GM12878 (cell line): ENCODE measurements at regions not wholly inside any gene's neighbourhood (a gene's known extent, or its start where the extent isn't known, plus 50 kb on each side); places are given as distances from the start of the nearest gene placed in this dataset.

Experiments used
- CEBPB ChIP-seq, 2 experiments: fragments of 150-350 bp in 1 of 2; IDR thresholded peaks; 2 replicates each; pipeline ENCODE4 v1.6.1; 2012 to 2014; ENCODE audit warnings: low read depth in 2 of 2, low read length in 2 of 2, borderline replicate concordance in 1 of 2, inconsistent platforms in 1 of 2
- ESRRA ChIP-seq: IDR thresholded peaks from 2 replicates; pipeline ENCODE4 v1.6.1; 2012; ENCODE audit warnings: mild to moderate bottlenecking, low read length, improper control_type of control experiment
- EZH2 ChIP-seq: IDR thresholded peaks from 2 replicates; pipeline ENCODE4 v1.6.1; 2012; ENCODE audit warnings: low read depth, mild to moderate bottlenecking, control low read depth, inconsistent platforms, low read length, borderline replicate concordance; ENCODE audit not compliant: control insufficient read depth
- NFYB ChIP-seq: IDR thresholded peaks from 2 replicates; pipeline ENCODE4 v1.6.1; 2011; ENCODE audit warnings: low read depth, mild to moderate bottlenecking, low read length, improper control_type of control experiment, moderate library complexity; ENCODE audit not compliant: insufficient read depth
- TF ChIP-seq, protein P1 (sequence below): fragments of 450-650 bp; IDR thresholded peaks from 2 replicates; pipeline ENCODE4 v1.6.1; 2018; ENCODE audit warnings: borderline replicate concordance, mild to moderate bottlenecking; ENCODE audit not compliant: partially characterized antibody
- TF ChIP-seq, protein P2 (sequence below), 3 experiments: IDR thresholded peaks in 2 of 3; conservative IDR thresholded peaks in 1 of 3; 2 replicates each; pipeline ENCODE4 v1.5.1; 2011; ENCODE audit warnings: low read depth in 3 of 3, low read length in 3 of 3, mild to moderate bottlenecking in 3 of 3, control low read depth in 2 of 3, moderate library complexity in 2 of 3, inconsistent platforms in 1 of 3, mixed read lengths in 1 of 3; ENCODE audit not compliant: control insufficient read depth in 2 of 3, insufficient read depth in 1 of 3; ENCODE audit errors: extremely low read depth in 1 of 3

- TF ChIP-seq NFYB: no peak
- TF ChIP-seq, protein P1, sequence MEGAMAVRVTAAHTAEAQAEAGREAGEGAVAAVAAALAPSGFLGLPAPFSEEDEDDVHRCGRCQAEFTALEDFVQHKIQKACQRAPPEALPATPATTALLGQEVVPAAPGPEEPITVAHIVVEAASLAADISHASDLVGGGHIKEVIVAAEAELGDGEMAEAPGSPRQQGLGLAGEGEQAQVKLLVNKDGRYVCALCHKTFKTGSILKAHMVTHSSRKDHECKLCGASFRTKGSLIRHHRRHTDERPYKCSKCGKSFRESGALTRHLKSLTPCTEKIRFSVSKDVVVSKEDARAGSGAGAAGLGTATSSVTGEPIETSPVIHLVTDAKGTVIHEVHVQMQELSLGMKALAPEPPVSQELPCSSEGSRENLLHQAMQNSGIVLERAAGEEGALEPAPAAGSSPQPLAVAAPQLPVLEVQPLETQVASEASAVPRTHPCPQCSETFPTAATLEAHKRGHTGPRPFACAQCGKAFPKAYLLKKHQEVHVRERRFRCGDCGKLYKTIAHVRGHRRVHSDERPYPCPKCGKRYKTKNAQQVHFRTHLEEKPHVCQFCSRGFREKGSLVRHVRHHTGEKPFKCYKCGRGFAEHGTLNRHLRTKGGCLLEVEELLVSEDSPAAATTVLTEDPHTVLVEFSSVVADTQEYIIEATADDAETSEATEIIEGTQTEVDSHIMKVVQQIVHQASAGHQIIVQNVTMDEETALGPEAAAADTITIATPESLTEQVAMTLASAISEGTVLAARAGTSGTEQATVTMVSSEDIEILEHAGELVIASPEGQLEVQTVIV: no peak
- TF ChIP-seq, protein P2, sequence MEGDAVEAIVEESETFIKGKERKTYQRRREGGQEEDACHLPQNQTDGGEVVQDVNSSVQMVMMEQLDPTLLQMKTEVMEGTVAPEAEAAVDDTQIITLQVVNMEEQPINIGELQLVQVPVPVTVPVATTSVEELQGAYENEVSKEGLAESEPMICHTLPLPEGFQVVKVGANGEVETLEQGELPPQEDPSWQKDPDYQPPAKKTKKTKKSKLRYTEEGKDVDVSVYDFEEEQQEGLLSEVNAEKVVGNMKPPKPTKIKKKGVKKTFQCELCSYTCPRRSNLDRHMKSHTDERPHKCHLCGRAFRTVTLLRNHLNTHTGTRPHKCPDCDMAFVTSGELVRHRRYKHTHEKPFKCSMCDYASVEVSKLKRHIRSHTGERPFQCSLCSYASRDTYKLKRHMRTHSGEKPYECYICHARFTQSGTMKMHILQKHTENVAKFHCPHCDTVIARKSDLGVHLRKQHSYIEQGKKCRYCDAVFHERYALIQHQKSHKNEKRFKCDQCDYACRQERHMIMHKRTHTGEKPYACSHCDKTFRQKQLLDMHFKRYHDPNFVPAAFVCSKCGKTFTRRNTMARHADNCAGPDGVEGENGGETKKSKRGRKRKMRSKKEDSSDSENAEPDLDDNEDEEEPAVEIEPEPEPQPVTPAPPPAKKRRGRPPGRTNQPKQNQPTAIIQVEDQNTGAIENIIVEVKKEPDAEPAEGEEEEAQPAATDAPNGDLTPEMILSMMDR (IDR thresholded peaks at IDR 0.05 in 2 of 3, conservative IDR thresholded peaks at IDR 0.05 in 1 of 3; ENCODE audit: control insufficient read depth in 2 of 3, extremely low read depth in 1 of 3, insufficient read depth in 1 of 3, low read depth in 3 of 3, low read length in 3 of 3): no peak
- TF ChIP-seq CEBPB (IDR thresholded peaks at IDR 0.05; ENCODE audit: borderline replicate concordance in 1 of 2, low read depth in 2 of 2, low read length in 2 of 2): no peak
- no peak for TF ChIP-seq ESRRA
- TF ChIP-seq EZH2: no peak
Measured at GRCh38 chr2:7703543-7704144, 786.4 kb downstream of the RNF144A start.
